HK-2 (cell line): ENCODE measurements at regions not wholly inside any gene's neighbourhood (a gene's known extent, or its start where the extent isn't known, plus 50 kb on each side); places are given as distances from the start of the nearest gene placed in this dataset.

Experiments used
- DNase-seq: peaks from one replicate; pipeline ENCODE4 v3.0.0-alpha.2; 2018; ENCODE audit not compliant: unreplicated experiment

DNA sequence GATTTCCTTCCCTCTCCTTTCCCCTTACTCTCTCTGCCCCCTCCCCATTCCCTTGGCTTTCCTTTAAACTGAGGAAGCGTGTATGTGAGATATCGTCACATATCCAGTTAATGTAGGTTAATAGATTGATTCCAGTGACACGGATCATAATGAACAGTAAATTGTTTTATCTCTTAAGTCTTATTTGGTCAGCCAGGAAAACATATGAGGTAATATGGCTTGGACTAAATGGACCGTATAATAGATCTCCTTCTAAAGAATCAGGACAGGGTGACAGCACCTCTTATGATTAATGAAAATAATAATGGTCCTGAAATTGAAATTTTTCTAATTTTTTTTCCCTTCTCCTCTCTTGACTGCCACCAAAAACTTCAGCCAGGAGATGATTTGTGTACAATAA, 779.8 kb upstream of the NR2F2 start:
- no peak for DNase-seq

DNA sequence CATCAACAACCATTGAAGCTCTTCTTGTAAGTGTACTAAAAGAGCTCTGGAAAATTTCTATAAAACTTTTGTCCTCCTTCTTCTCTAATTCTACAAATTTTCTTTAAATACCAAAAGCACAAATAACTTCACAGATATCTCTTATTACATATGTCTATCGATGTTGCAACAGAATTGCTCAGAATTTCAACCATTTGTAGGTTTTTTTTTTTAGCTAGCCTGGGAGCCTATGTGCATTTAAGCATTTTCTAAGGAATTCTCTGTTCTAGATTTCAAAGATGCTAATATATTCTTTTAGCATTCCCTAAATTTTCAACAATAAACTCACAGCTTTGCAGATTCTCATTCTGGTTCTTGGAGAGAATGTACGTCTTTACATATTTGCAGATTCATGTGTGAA, 774.3 kb upstream of the NR2F2 start:
- DNase-seq, result no peak

DNA sequence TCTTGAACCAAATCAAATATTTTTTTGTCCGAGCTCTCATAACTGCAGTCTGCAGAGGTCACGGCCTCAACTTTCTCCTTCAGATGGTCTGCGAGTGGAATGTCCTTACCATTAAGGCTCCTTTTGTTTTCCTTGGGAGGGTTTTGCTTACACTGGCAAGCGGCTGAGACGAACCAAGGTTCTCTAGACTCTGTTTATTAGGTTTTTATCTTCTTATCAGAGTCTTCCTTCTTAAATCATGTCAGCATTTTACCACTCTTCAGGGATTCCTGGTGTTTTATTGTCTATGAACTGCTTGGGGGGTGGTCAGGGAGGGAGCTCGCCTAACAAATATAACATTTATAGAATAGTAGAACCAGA, 773.7 kb upstream of the NR2F2 start:
- no peak for DNase-seq

GRCh38 chr15:95557226-95558046, 773.1 kb upstream of the NR2F2 start:
- peak; percentile 24 for DNase-seq

DNA sequence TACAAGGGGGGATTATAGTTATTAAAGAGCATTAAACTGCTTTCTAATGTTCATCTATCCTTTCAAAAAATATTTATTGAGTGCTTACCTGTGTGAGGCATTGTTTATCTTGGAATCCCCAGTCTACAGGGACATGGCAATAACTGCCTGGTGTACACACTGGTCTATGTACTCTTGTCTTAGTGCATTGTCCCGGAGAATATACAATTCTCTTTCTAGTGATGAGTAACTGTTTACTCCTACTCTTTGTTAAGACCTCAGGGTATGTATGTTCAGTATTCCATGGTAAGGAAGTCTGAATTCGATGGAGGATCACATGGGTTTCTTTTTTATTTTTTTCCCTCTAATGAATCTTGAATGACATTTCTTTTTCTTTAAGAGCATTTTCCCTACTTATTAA, 772.4 kb upstream of the NR2F2 start:
- no peak for DNase-seq

- no peak for DNase-seq
Measured at GRCh38 chr15:95558916-95559315, 771.6 kb upstream of the NR2F2 start.

GRCh38 chr15:95559875-95560394, 770.6 kb upstream of the NR2F2 start:
- peak; percentile 43 for DNase-seq

- DNase-seq, result no peak
Measured at GRCh38 chr15:95561463-95561862, 769.0 kb upstream of the NR2F2 start.

DNA sequence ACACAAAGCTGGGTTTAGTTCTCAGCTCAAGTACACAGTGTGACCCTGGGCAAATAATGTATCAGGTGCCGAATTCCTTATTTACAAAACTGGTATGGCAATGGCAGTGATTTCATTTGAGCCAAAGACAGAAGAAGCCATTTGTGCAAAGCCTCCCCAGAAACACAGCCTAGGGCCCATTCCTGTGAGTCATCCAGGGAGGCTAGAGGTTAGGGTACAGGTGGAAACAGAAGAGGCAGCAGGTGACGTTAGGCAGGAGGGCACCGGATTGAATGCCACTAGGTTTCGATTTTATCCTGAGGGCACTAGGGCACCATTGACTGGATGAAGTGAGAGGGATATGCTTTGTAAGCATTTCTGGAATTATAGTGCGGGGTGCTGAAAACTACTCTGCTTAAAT, 766.9 kb upstream of the NR2F2 start:
- no peak for DNase-seq

DNA sequence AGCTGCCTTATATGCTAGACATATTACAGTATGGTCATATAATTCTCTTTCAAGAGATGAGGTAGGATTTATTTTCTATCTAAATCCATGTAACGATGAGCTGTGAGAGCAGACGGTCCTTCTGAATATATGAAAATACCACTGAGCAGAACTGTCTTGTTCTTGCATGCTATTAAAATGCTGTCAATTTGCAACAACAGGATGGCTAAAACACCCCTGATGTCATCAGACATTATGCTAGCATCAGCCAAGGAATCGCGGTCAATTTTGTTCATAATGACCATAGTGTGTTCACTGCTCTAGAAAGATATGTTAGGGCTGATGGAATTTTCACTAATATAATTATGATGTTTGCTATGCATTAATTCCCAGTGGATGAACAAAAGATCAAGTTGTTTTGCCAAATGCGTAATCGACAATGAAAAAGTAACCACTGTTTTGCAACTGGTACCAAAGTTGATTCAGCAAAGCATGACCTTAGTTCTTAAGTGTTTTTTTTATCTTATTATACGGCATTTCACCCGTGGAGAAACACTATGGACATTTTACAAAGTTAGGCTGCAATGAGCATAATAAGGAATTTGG, 765.4 kb upstream of the NR2F2 start:
- DNase-seq, result no peak

- no peak for DNase-seq
Measured at GRCh38 chr15:95565690-95566089, 764.8 kb upstream of the NR2F2 start.

GRCh38 chr15:95567686-95568085, 762.8 kb upstream of the NR2F2 start:
- DNase-seq, result no peak

GRCh38 chr15:95574053-95574452, 756.4 kb upstream of the NR2F2 start:
- DNase-seq, result no peak

DNA sequence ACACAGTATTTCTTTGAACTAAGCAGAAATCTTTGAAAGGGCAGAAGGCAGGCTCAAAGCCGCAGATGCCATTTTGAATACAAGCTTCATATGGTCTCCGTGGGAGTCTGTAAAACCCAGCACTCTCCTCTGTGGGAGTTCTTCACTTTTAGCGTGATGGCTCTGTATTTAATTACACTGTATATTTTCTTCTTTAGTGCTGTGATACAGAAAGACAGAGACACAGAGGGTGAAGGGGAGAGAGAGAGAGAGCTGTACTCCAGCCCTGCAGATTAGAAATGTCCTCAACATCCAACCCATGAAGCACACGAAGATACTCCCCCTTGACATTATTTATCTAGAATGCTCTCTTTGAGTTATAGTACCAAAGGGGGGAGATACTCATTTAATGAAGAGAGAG, 752.6 kb upstream of the NR2F2 start:
- DNase-seq, result no peak

- DNase-seq, result no peak
Measured at GRCh38 chr15:95580121-95580520, 750.4 kb upstream of the NR2F2 start.

GRCh38 chr15:95581595-95581994, 748.9 kb upstream of the NR2F2 start:
- no peak for DNase-seq

- no peak for DNase-seq
Measured at GRCh38 chr15:95584088-95584487, 746.4 kb upstream of the NR2F2 start.

- DNase-seq, result no peak
Measured at GRCh38 chr15:95588056-95588455, 742.4 kb upstream of the NR2F2 start.

GRCh38 chr15:95590533-95591044, 739.9 kb upstream of the NR2F2 start:
- no peak for DNase-seq

- DNase-seq, result no peak
Measured at GRCh38 chr15:95591270-95591669, 739.2 kb upstream of the NR2F2 start.

DNA sequence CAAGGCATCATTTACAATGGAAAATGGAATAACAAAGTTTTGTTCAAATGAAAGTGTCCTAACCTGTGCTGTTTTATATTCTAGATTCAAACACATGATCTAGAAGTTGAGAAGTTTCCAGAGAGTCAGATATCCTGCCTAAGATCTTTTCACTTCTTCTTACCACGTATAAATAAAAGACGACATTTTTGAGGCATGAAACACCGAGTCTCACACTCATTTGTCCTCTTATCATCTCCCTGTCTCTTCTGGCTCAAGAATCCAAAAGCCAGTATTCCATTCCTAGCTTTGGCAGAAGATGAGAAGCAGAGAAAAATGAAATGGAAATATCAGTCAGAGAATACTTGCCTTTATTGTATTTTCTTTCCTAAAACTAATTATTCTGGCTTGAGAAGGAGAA, 738.6 kb upstream of the NR2F2 start:
- no peak for DNase-seq

DNA sequence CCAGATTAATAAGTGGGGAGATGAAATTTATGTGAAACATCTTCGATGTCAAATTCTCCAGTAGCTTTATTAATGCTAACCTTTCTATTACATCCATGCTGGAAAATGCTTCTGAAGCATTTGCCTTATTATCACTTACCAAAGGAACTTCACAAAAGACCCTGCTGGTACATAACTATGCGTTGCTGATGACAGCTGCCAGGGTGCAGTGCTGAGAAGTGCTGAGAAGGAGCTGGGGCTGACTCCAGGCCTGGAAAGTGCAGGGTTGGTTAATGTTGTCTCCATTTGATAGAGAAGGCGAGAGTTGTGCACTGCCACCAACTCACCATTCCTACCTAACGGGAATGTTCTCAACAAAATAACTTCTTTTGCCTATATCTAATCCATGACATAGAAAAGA, 736.0 kb upstream of the NR2F2 start:
- DNase-seq, result no peak

DNA sequence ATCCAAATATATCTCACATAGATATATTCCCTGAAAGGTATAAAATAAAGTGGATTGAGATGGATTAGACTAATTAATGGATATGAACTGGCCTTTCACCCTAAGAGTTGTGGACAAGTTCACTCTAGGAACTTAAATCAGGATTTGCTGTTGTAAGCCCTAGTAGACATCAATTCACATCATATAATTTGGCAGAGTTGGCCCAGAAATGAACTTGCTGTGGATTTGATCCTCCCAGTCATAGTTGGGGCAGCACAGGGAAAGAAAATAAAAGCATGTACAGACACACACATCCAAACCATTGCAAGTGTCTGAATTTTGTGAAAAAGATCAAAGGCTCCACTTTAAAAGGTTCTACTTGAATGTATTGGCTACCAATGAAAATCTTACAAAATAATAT, 734.7 kb upstream of the NR2F2 start:
- no peak for DNase-seq
